LHCN-M2 (cell line): ENCODE measurements at regions not wholly inside any gene's neighbourhood (a gene's known extent, or its start where the extent isn't known, plus 50 kb on each side); places are given as distances from the start of the nearest gene placed in this dataset.

Experiments used
- DNase-seq: peaks from one replicate; pipeline ENCODE4 v3.0.0-alpha.2; 2012; ENCODE audit warnings: low read depth

GRCh38 chr10:6305401-6306321 is 102.9 kb downstream of the PFKFB3 start:
- no peak for DNase-seq

GRCh38 chr10:6306917-6307316 is 104.2 kb downstream of the PFKFB3 start:
- no peak for DNase-seq

GRCh38 chr10:6309816-6310215 is 107.1 kb downstream of the PFKFB3 start:
- DNase-seq = no peak

- no peak for DNase-seq
Measured at GRCh38 chr10:6310977-6311376, 108.2 kb downstream of the PFKFB3 start.

GRCh38 chr10:6311700-6312330 is 109.1 kb downstream of the PFKFB3 start:
- DNase-seq = no peak

GRCh38 chr10:6312636-6313035 is 109.9 kb downstream of the PFKFB3 start:
- DNase-seq = no peak

GRCh38 chr10:6313111-6313895 is 110.6 kb downstream of the PFKFB3 start:
- DNase-seq = no peak

GRCh38 chr10:6314620-6315205 is 112.0 kb downstream of the PFKFB3 start:
- no peak for DNase-seq

GRCh38 chr10:6319119-6319518 is 116.4 kb downstream of the PFKFB3 start:
- DNase-seq = no peak

GRCh38 chr10:6320320-6321010 is 117.7 kb downstream of the PFKFB3 start:
- DNase-seq = no peak

- DNase-seq = peak; percentile 55
Measured at GRCh38 chr10:6321880-6322279, 119.1 kb downstream of the PFKFB3 start.

- no peak for DNase-seq
Measured at GRCh38 chr10:6322805-6323204, 120.1 kb downstream of the PFKFB3 start.

- no peak for DNase-seq
Measured at GRCh38 chr10:6327961-6328698, 125.4 kb downstream of the PFKFB3 start.

GRCh38 chr10:6328699-6329423 is 126.1 kb downstream of the PFKFB3 start:
- DNase-seq = peak; percentile 22

- no peak for DNase-seq
Measured at GRCh38 chr10:6333086-6333485, 130.4 kb downstream of the PFKFB3 start.

GRCh38 chr10:6333973-6334372 is 131.2 kb downstream of the PFKFB3 start:
- DNase-seq = no peak

- DNase-seq = no peak
Measured at GRCh38 chr10:6336016-6336415, 133.3 kb downstream of the PFKFB3 start.

GRCh38 chr10:6337382-6337781 is 134.7 kb downstream of the PFKFB3 start:
- DNase-seq = no peak

GRCh38 chr10:6338361-6338760 is 135.6 kb downstream of the PFKFB3 start:
- DNase-seq = no peak

- DNase-seq = no peak
Measured at GRCh38 chr10:6339891-6340290, 137.2 kb downstream of the PFKFB3 start.
